Endothelial cell of umbilical vein (primary cell): ENCODE measurements at regions not wholly inside any gene's neighbourhood (a gene's known extent, or its start where the extent isn't known, plus 50 kb on each side); places are given as distances from the start of the nearest gene placed in this dataset.

ENCODE experiments used
- BruUV-seq: library from RNA; stranded (reverse); fragments of 400-500 nt; replicated peaks from 2 replicates; lab custom pipeline; 2021; lab: Mats Ljungman, UMichigan
- CTCF ChIA-PET: fragments of 300-600, 350-600 bp; sonication (Branson Sonifier 250); formaldehyde crosslinking; loops from one replicate; lab custom pipeline; 2021; ENCODE audit warnings: antibody characterized with exemption, inconsistent platforms; lab: Charles Lee
- POLR2A ChIA-PET: fragments of 300-600, 350-600 bp; sonication (Branson Sonifier 250); formaldehyde crosslinking; loops from one replicate; lab custom pipeline; 2021; ENCODE audit warnings: antibody characterized with exemption, inconsistent platforms; lab: Charles Lee
- DNase-seq: peaks from one replicate; pipeline ENCODE4 v3.0.0-alpha.2; 2011; ENCODE audit warnings: low read depth, low spot score
- FAIRE-seq: peaks from 2 replicates; lab custom pipeline; 2011; peaks lifted over from hg19 to GRCh38; lab: Jason Lieb, UNC
- H2AFZ ChIP-seq: 2 replicates; pipeline ENCODE4 v1.6.0; 2012; ENCODE audit warnings: low read depth, low read length, control low read depth, inconsistent platforms
- H3K27ac ChIP-seq: 2 replicates; pipeline ENCODE4 v1.5.1; 2011; ENCODE audit warnings: low read depth, mild to moderate bottlenecking, control low read depth, low read length, moderate library complexity; ENCODE audit not compliant: insufficient read depth
- H3K27me3 ChIP-seq, 2 experiments: 2 replicates each; pipeline versions ENCODE4 v1.6.0 to v1.6.1; 2011; ENCODE audit warnings: low read length in 2 of 2, mixed read lengths in 1 of 2; ENCODE audit not compliant: control insufficient read depth in 2 of 2, insufficient read depth in 2 of 2
- H3K36me3 ChIP-seq, 2 experiments: 2 replicates in 1 of 2; 3 replicates in 1 of 2; pipeline ENCODE4 v1.5.1; 2011; ENCODE audit warnings: low read length in 2 of 2, mild to moderate bottlenecking in 1 of 2, moderate library complexity in 1 of 2; ENCODE audit not compliant: control insufficient read depth in 2 of 2, insufficient read depth in 2 of 2; ENCODE audit errors: extremely low read depth in 1 of 2
- H3K4me1 ChIP-seq: 3 replicates; pipeline ENCODE4 v1.5.1; 2011; ENCODE audit warnings: mild to moderate bottlenecking, low read length; ENCODE audit not compliant: control insufficient read depth, insufficient read depth; ENCODE audit errors: extremely low read depth
- H3K4me2 ChIP-seq: 2 replicates; pipeline ENCODE4 v1.6.1; 2011; ENCODE audit warnings: low read length, control low read depth, mixed read lengths; ENCODE audit not compliant: insufficient read depth
- H3K4me3 ChIP-seq, 3 experiments: fragments of 200-600 bp in 1 of 3; sonication (generic), shearing (Covaris generic) in 1 of 3; replicated peaks in 1 of 3; 2 replicates each; pipeline ENCODE4 v1.5.1; 2011 to 2016; ENCODE audit warnings: control low read depth in 3 of 3, low read length in 3 of 3, mild to moderate bottlenecking in 2 of 3, inconsistent platforms in 1 of 3, low read depth in 1 of 3, moderate library complexity in 1 of 3; ENCODE audit not compliant: insufficient read depth in 1 of 3
- H3K79me2 ChIP-seq: 2 replicates; pipeline ENCODE4 v1.6.0; 2012; ENCODE audit warnings: low read length, inconsistent platforms; ENCODE audit not compliant: control insufficient read depth, insufficient read depth
- H3K9ac ChIP-seq: replicated peaks from 2 replicates; pipeline ENCODE3; 2011; ENCODE audit warnings: low read length, control low read depth; ENCODE audit not compliant: insufficient read depth; ENCODE audit errors: extremely low read depth
- H3K9me1 ChIP-seq: replicated peaks from 3 replicates; pipeline ENCODE4 v1.6.0; 2011; ENCODE audit warnings: mild to moderate bottlenecking, low read length; ENCODE audit not compliant: control insufficient read depth, insufficient read depth; ENCODE audit errors: extremely low read depth
- H3K9me3 ChIP-seq: replicated peaks from 2 replicates; pipeline ENCODE4 v1.5.1; 2012; ENCODE audit warnings: low read length, inconsistent platforms; ENCODE audit not compliant: control insufficient read depth, insufficient read depth
- H4K20me1 ChIP-seq: replicated peaks from 2 replicates; pipeline ENCODE3; 2011; ENCODE audit warnings: mild to moderate bottlenecking, low read length; ENCODE audit not compliant: control insufficient read depth, insufficient read depth; ENCODE audit errors: extremely low read depth
- CTCF ChIP-seq, 2 donors: IDR thresholded peaks; 1 replicate in 1 of 2; 2 replicates in 1 of 2; pipeline ENCODE4 v1.5.1; 2011; ENCODE audit warnings: low read length in 2 of 2, mild to moderate bottlenecking in 2 of 2, moderate library complexity in 2 of 2, control low read depth in 1 of 2, inconsistent platforms in 1 of 2, low read depth in 1 of 2; ENCODE audit not compliant: insufficient read depth in 1 of 2; ENCODE audit errors: extremely low read depth in 1 of 2
- EZH2 ChIP-seq: IDR thresholded peaks from 2 replicates; pipeline ENCODE4 v1.6.1; 2012; ENCODE audit warnings: borderline replicate concordance, low read depth, mild to moderate bottlenecking, moderate library complexity, low read length, inconsistent platforms; ENCODE audit not compliant: severe bottlenecking
- FOS ChIP-seq: IDR thresholded peaks from 2 replicates; pipeline ENCODE4 v1.6.1; 2011; ENCODE audit warnings: mild to moderate bottlenecking, low read length, moderate library complexity, borderline replicate concordance; ENCODE audit not compliant: insufficient read depth
- GATA2 ChIP-seq: IDR thresholded peaks from 2 replicates; pipeline ENCODE4 v1.7.0; 2011; ENCODE audit warnings: low read depth, mild to moderate bottlenecking, moderate library complexity, mixed read lengths, low read length; ENCODE audit not compliant: insufficient read length, insufficient read depth
- JUN ChIP-seq: IDR thresholded peaks from 2 replicates; pipeline ENCODE4 v1.6.1; 2011; ENCODE audit warnings: borderline replicate concordance, low read depth; ENCODE audit not compliant: insufficient read length, insufficient read depth
- MAX ChIP-seq: IDR thresholded peaks from 2 replicates; pipeline ENCODE4 v1.6.1; 2011; ENCODE audit not compliant: insufficient read depth, insufficient read length
- MYC ChIP-seq: IDR thresholded peaks from one replicate; pipeline ENCODE4 v1.6.1; 2011; ENCODE audit warnings: mild to moderate bottlenecking, low read depth, low read length
- POLR2A ChIP-seq: IDR thresholded peaks from 2 replicates; pipeline ENCODE4 v1.6.1; 2012; ENCODE audit warnings: low read depth, mild to moderate bottlenecking, control low read depth, low read length
- POLR2AphosphoS5 ChIP-seq: IDR thresholded peaks from 2 replicates; pipeline ENCODE4 v1.6.1; 2012; ENCODE audit warnings: low read depth, mild to moderate bottlenecking, control low read depth, low read length, moderate library complexity; ENCODE audit not compliant: insufficient read depth
- dilution Hi-C: fragments of 300-500 bp; cut with MboI; formaldehyde crosslinking; loops from one replicate; pipeline ENCODE4 v1.15.0; 2019; ENCODE audit warnings: low sequenced_read_pairs; ENCODE audit not compliant: extremely low pct_ligation_motif_present
- intact Hi-C: fragments of 100-400 bp; cut with micrococcal nuclease; formaldehyde crosslinking; loops from one replicate; pipeline ENCODE4 v1.10.0; 2022

GRCh38 chr11:115656669-115657068 is 152.5 kb upstream of the CADM1 start:
- Histone ChIP-seq H3K4me3 (no peak overlapping the region), H3K9me3 (no peaks in the 10 kb centered on the region), H3K9ac (no peak overlapping the region), H3K36me3 (no peaks in the 10 kb centered on the region), H3K4me2 (no peak overlapping the region), H3K27me3 (peaks cover 0 to 3% of the 10 kb centered on the region in 2 experiments), H3K4me1 (no peaks in the 10 kb centered on the region), H3K79me2 (no peaks in the 10 kb centered on the region), H4K20me1 (no peaks in the 10 kb centered on the region), H2AFZ (no peak overlapping the region), H3K9me1 (no peaks in the 10 kb centered on the region), H3K27ac (no peak overlapping the region)
- POLR2A ChIA-PET, result no interaction called here
- no peak for FAIRE-seq
- TF ChIP-seq MAX (no peak), GATA2 (no peak), JUN (no peak), MYC (no peak), EZH2 (no peak), CTCF (IDR thresholded peaks at IDR 0.05; ENCODE audit: extremely low read depth in 1 of 2, insufficient read depth in 1 of 2, low read depth in 1 of 2, low read length in 2 of 2) (no peak), POLR2AphosphoS5 (no peak), POLR2A (no peak), FOS (no peak)
- dilution Hi-C loops (no loop called here), intact Hi-C loops (no loop called here)
- no TSS peak for BruUV-seq
- DNase-seq, result no peak
- CTCF ChIA-PET, result no interaction called here
